Smooth muscle cell (in vitro differentiated cells): ENCODE measurements at regions not wholly inside any gene's neighbourhood (a gene's known extent, or its start where the extent isn't known, plus 50 kb on each side); places are given as distances from the start of the nearest gene placed in this dataset.

ENCODE experiments used
- DNase-seq: peaks from one replicate; lab custom pipeline; 2025; ENCODE audit not compliant: unreplicated experiment; lab: John Stamatoyannopoulos, UW
- H2AFZ ChIP-seq: fragments of 200-600 bp; sonication (generic); 2 replicates; pipeline ENCODE4 v1.6.0; 2016; ENCODE audit warnings: antibody characterized with exemption, low read depth, mild to moderate bottlenecking
- H3F3A ChIP-seq: fragments of 200-600 bp; sonication (generic); 2 replicates; pipeline ENCODE4 v1.6.0; 2017; ENCODE audit warnings: antibody characterized with exemption, low read depth
- H3K27ac ChIP-seq: fragments of 200-600 bp; sonication (generic); 2 replicates; pipeline ENCODE4 v1.5.1; 2016; ENCODE audit warnings: low read depth, mild to moderate bottlenecking
- H3K27me3 ChIP-seq: fragments of 200-600 bp; sonication (generic); 2 replicates; pipeline ENCODE4 v1.6.1; 2016; ENCODE audit warnings: low read depth, mild to moderate bottlenecking
- H3K36me3 ChIP-seq: fragments of 200-600 bp; sonication (generic); 2 replicates; pipeline ENCODE4 v1.5.1; 2016; ENCODE audit warnings: low read depth
- H3K4me1 ChIP-seq: fragments of 200-600 bp; sonication (generic); 2 replicates; pipeline ENCODE4 v1.5.1; 2016; ENCODE audit warnings: low read depth
- H3K4me2 ChIP-seq: fragments of 200-600 bp; sonication (generic); 2 replicates; pipeline ENCODE4 v1.6.0; 2016; ENCODE audit warnings: mild to moderate bottlenecking
- H3K4me3 ChIP-seq: fragments of 200-600 bp; sonication (generic); 2 replicates; pipeline ENCODE4 v1.5.1; 2016; ENCODE audit warnings: mild to moderate bottlenecking
- H3K79me2 ChIP-seq: fragments of 200-600 bp; sonication (generic); 2 replicates; pipeline ENCODE4 v1.6.0; 2016; ENCODE audit warnings: low read depth, mild to moderate bottlenecking
- H3K9ac ChIP-seq: fragments of 200-600 bp; sonication (generic); 2 replicates; pipeline ENCODE4 v1.6.0; 2016; ENCODE audit warnings: low read depth
- H3K9me3 ChIP-seq: fragments of 200-600 bp; sonication (generic); replicated peaks from 2 replicates; pipeline ENCODE4 v1.5.1; 2016; ENCODE audit warnings: low read depth
- H4K20me1 ChIP-seq: fragments of 200-600 bp; sonication (generic); 2 replicates; pipeline ENCODE4 v1.6.0; 2016; ENCODE audit warnings: low read depth
- CTCF ChIP-seq: fragments of 200-600 bp; sonication (generic); IDR thresholded peaks from 2 replicates; pipeline ENCODE4 v1.5.1; 2017; ENCODE audit warnings: borderline replicate concordance, mild to moderate bottlenecking, antibody characterized with exemption; ENCODE audit not compliant: insufficient read depth, poor library complexity, severe bottlenecking
- WGBS: methylation state at CpG from one replicate; pipeline ENCODE4 v1.1.7; 2016; ENCODE audit warnings: low lambda C conversion rate; 5-methylcytosine and 5-hydroxymethylcytosine counted together

DNA sequence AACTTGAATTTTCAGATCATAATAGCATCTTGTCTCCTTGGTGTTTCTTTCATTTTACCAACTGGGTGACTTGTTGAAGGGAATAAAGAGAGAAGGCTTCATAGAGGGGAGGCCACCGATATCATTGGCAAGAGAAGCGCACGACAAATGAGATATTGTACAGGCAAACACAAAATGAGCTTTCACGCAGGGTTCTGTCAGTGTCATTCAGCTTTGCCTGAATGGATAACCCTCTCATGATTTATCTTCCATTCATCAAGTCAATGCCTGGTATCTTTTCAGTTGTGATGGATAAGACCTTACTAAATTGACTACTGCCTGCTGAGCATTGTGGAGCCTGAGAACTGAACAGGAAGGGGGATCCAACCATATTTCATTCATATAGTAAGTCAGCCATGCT lies 188.6 kb upstream of the EPHA3 start:
- Histone ChIP-seq H3F3A (no peaks in the 10 kb centered on the region), H3K9me3 (no peaks in the 10 kb centered on the region), H3K36me3 (no peaks in the 10 kb centered on the region), H3K27ac (no peak overlapping the region), H3K27me3 (no peaks in the 10 kb centered on the region), H3K4me1 (peaks cover 5% of the 10 kb centered on the region), H3K79me2 (no peaks in the 10 kb centered on the region), H2AFZ (no peak overlapping the region), H3K4me2 (no peak overlapping the region), H3K9ac (no peak overlapping the region), H4K20me1 (no peaks in the 10 kb centered on the region), H3K4me3 (no peak overlapping the region)
- DNase-seq: no peak
- WGBS: 97% methylated on average over 4 of the region's 4 CpGs
- TF ChIP-seq CTCF: no peak

DNA sequence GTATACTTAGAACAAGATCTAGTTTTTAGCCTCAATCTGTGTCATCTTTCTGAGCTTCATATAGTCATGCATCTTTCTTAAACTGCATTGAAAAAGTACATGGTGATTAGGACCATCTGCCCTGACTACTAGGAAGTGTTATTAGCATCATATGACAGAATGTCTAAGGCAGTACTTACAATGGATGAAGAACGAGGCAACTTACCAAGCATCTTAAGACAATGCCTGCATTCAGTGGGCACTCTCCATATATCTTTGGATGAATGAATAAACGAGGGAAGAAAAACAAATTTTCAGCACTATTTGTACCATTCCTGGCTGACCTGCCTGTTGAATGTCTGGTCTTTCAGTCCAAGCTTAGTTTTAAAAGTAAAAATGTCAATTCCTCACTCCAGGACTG lies 185.4 kb upstream of the EPHA3 start:
- no peaks in the 10 kb centered on the region for H3K36me3 ChIP-seq
- no peaks in the 10 kb centered on the region for H3K79me2 ChIP-seq
- TF ChIP-seq CTCF: no peak
- no peak overlapping the region for H3K4me2 ChIP-seq
- H2AFZ ChIP-seq: no peak overlapping the region
- H3K4me3 ChIP-seq: no peak overlapping the region
- no peaks in the 10 kb centered on the region for H3K27me3 ChIP-seq
- no peaks in the 10 kb centered on the region for H4K20me1 ChIP-seq
- H3K9me3 ChIP-seq: no peaks in the 10 kb centered on the region
- no peak for DNase-seq
- H3K4me1 ChIP-seq: no peaks in the 10 kb centered on the region
- H3F3A ChIP-seq: no peaks in the 10 kb centered on the region
- no peak overlapping the region for H3K27ac ChIP-seq
- 80% methylated on average over 2 of the region's 2 CpGs for WGBS
- H3K9ac ChIP-seq: no peak overlapping the region

DNA sequence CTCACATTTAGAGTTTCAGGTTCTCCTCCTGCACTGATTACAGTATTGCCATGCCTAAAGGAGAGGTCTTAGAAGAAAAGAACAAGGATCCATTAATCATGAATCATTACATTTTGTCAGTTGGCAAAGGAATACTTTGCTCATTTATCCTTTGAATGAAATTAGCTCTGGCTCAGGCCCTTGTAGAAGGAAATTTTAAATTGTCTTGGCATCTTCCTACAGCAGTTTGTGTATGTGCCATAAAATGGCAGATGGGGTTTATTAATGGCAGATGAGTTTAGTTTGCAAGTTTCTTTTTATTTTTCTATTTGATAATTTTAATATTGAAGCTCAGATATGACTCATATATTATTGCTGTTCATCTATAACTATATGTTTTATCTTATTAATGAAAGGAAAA lies 181.2 kb upstream of the EPHA3 start:
- no peak overlapping the region for H3K4me2 ChIP-seq
- H3K27me3 ChIP-seq: no peaks in the 10 kb centered on the region
- no peak overlapping the region for H3K9ac ChIP-seq
- no peaks in the 10 kb centered on the region for H3K4me1 ChIP-seq
- H3K9me3 ChIP-seq: no peaks in the 10 kb centered on the region
- no peak overlapping the region for H3K4me3 ChIP-seq
- H3K36me3 ChIP-seq: no peaks in the 10 kb centered on the region
- H3K79me2 ChIP-seq: no peaks in the 10 kb centered on the region
- no peak for DNase-seq
- no peaks in the 10 kb centered on the region for H4K20me1 ChIP-seq
- no peak for TF ChIP-seq CTCF
- H2AFZ ChIP-seq: no peak overlapping the region
- no peaks in the 10 kb centered on the region for H3F3A ChIP-seq
- no peak overlapping the region for H3K27ac ChIP-seq

GRCh38 chr3:88930611-88931010 lies 176.8 kb upstream of the EPHA3 start:
- H3K4me3 ChIP-seq: no peak overlapping the region
- no peak overlapping the region for H3K9ac ChIP-seq
- H3K9me3 ChIP-seq: no peaks in the 10 kb centered on the region
- H3F3A ChIP-seq: no peaks in the 10 kb centered on the region
- WGBS: 86% methylated on average over 1 of the region's 1 CpG
- H3K4me2 ChIP-seq: no peak overlapping the region
- no peaks in the 10 kb centered on the region for H3K4me1 ChIP-seq
- H3K36me3 ChIP-seq: no peaks in the 10 kb centered on the region
- H3K27me3 ChIP-seq: no peaks in the 10 kb centered on the region
- no peaks in the 10 kb centered on the region for H3K79me2 ChIP-seq
- no peak overlapping the region for H3K27ac ChIP-seq
- H2AFZ ChIP-seq: no peak overlapping the region
- no peak for TF ChIP-seq CTCF
- H4K20me1 ChIP-seq: no peaks in the 10 kb centered on the region
- no peak for DNase-seq
